ENCODE measurements at regions not wholly inside any gene's neighbourhood (a gene's known extent, or its start where the extent isn't known, plus 50 kb on each side); places are given as distances from the start of the nearest gene placed in this dataset.
"Not testable (repeated sequence)": the region's sequence is repeated elsewhere in the genome, so short reads cannot be mapped to it uniquely, and the experiment has no call there.

- TF ChIP-seq CTCF (IDR thresholded peaks at IDR 0.05; ENCODE audit: low read depth, low read length): no peak
- DNase-seq (ENCODE audit: extremely low read depth, low read depth): no peak
Observed at GRCh38 chr16:5207001-5207523, 109.5 kb upstream of the EEF2KMT start.

DNA sequence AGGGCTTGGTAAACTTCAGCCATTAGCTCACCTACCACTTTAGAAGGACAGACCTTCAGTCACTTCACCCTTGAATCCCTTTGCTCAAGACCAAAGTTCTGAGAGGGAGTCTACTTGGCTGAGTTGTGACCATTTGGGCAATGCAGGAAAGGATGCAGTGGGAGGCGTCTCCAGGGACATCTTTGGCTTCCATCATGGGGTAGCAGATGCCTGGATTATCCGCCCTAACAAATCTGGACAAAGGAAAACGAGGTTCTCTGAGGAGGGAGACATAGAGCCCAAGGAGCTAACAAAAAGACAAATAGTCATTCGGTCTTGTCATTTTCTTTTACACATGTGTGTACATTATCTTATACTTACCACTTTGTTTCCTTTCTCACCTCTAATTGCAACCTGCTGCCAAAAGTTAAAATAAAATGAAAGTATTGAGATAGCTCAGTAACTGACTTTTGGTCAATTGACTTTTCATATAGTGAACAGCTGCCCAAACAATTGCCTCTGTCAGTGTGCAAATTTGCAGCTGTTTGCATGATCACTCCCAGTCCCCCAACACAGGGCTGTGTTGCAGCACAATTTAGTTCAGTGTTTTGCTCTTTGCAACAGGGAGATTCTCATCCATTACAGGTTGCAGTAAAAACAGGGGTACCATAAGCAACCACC, 108.9 kb upstream of the EEF2KMT start:
- no peak for DNase-seq (ENCODE audit: extremely low read depth, low read depth)
- no peak for TF ChIP-seq CTCF (IDR thresholded peaks at IDR 0.05; ENCODE audit: low read depth, low read length)

- no peak for DNase-seq (ENCODE audit: extremely low read depth, low read depth)
- no peak for TF ChIP-seq CTCF (IDR thresholded peaks at IDR 0.05; ENCODE audit: low read depth, low read length)
Observed at GRCh38 chr16:5205361-5206040, 107.9 kb upstream of the EEF2KMT start.

GRCh38 chr16:5203675-5204074, 106.1 kb upstream of the EEF2KMT start:
- not testable (repeated sequence) for DNase-seq (ENCODE audit: extremely low read depth, low read depth)

GRCh38 chr16:5200123-5200522, 102.5 kb upstream of the EEF2KMT start:
- TF ChIP-seq CTCF (IDR thresholded peaks at IDR 0.05; ENCODE audit: low read depth, low read length): no peak
- no peak for DNase-seq (ENCODE audit: extremely low read depth, low read depth)

GRCh38 chr16:5196204-5196603, 98.6 kb upstream of the EEF2KMT start:
- no peak for DNase-seq (ENCODE audit: extremely low read depth, low read depth)
- no peak for TF ChIP-seq CTCF (IDR thresholded peaks at IDR 0.05; ENCODE audit: low read depth, low read length)

DNA sequence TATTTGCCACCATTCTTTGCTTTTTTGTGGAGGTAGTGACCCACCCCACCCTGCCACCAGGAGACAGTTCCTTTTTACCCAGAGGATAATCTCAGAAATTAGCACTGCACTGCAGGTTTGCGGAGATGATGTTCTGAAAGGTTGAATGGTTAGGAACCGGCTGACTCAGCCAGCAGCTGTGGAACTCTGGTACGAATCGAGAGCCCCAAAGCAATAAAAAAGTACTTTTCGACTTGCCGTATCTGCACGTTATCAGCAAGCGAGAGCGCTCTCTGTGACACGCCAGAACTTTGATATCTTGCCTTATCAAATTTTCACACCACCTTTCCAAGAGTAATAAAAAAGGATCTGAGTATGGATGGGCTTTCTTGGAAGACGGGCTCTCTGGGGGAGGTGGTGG, 96.3 kb upstream of the EEF2KMT start:
- no peak for TF ChIP-seq CTCF (IDR thresholded peaks at IDR 0.05; ENCODE audit: low read depth, low read length)
- DNase-seq (ENCODE audit: extremely low read depth, low read depth): no peak
